Endodermal cell (in vitro differentiated cells): ENCODE measurements at regions not wholly inside any gene's neighbourhood (a gene's known extent, or its start where the extent isn't known, plus 50 kb on each side); places are given as distances from the start of the nearest gene placed in this dataset.

Experiments
- DNase-seq: peaks from one replicate; pipeline ENCODE4 v3.0.0-alpha.2; 2017
- H3K27ac ChIP-seq: 2 replicates; pipeline ENCODE4 v1.5.1; 2013; ENCODE audit warnings: mild to moderate bottlenecking, low read depth, low read length, moderate library complexity
- H3K27me3 ChIP-seq: 2 replicates; pipeline ENCODE4 v1.6.1; 2013; ENCODE audit warnings: mild to moderate bottlenecking, low read length, moderate library complexity; ENCODE audit not compliant: insufficient read depth, control insufficient read depth, poor library complexity, severe bottlenecking
- H3K36me3 ChIP-seq: 2 replicates; pipeline ENCODE4 v1.7.0; 2013; ENCODE audit warnings: mild to moderate bottlenecking, low read length, moderate library complexity; ENCODE audit not compliant: control insufficient read depth, insufficient read depth
- H3K4me1 ChIP-seq: one replicate; pipeline ENCODE4 v1.7.0; 2013; ENCODE audit warnings: low read length; ENCODE audit not compliant: control insufficient read depth, insufficient read depth
- H3K4me3 ChIP-seq: 2 replicates; pipeline ENCODE4 v1.5.1; 2013; ENCODE audit warnings: mild to moderate bottlenecking, low read length, moderate library complexity
- H3K9ac ChIP-seq: 2 replicates; pipeline ENCODE4 v1.6.1; 2013; ENCODE audit warnings: mild to moderate bottlenecking, low read length, moderate library complexity; ENCODE audit not compliant: poor library complexity, severe bottlenecking; ENCODE audit errors: extremely low read depth
- H3K9me3 ChIP-seq: 2 replicates; pipeline ENCODE4 v1.6.1; 2013; ENCODE audit warnings: mild to moderate bottlenecking, low read length, moderate library complexity; ENCODE audit not compliant: control insufficient read depth
- H3K27ac Mint-ChIP-seq: 2 replicates; pipeline ENCODE4 v1.8.0; 2020; ENCODE audit warnings: mixed read lengths
- H3K27me3 Mint-ChIP-seq: 2 replicates; pipeline ENCODE4 v1.8.0; 2021; ENCODE audit warnings: mild to moderate bottlenecking, mixed read lengths; ENCODE audit not compliant: insufficient read depth
- H3K36me3 Mint-ChIP-seq: 2 replicates; pipeline ENCODE4 v1.8.0; 2020; ENCODE audit warnings: low read depth, mixed read lengths
- H3K4me1 Mint-ChIP-seq: 2 replicates; pipeline ENCODE4 v1.8.0; 2020; ENCODE audit warnings: mixed read lengths
- H3K4me3 Mint-ChIP-seq: 2 replicates; pipeline ENCODE4 v1.8.0; 2020; ENCODE audit warnings: mild to moderate bottlenecking, moderate library complexity, mixed read lengths
- H3K9me3 Mint-ChIP-seq: 2 replicates; pipeline ENCODE4 v1.8.0; 2020; ENCODE audit warnings: mild to moderate bottlenecking, mixed read lengths
- CTCF ChIP-seq: fragments of 200-600 bp; sonication (generic); conservative IDR thresholded peaks from 2 replicates; pipeline ENCODE4 v1.5.0; 2021; ENCODE audit warnings: antibody characterized with exemption, mild to moderate bottlenecking
- WGBS, 2 experiments: methylation state at CpG; one replicate each; pipeline versions ENCODE4 v1.1.5 to v1.1.7; 2013; ENCODE audit warnings: missing lambda C conversion rate in 2 of 2, mixed read lengths in 1 of 2; ENCODE audit not compliant: insufficient coverage in 1 of 2, insufficient read length in 1 of 2; 5-methylcytosine and 5-hydroxymethylcytosine counted together

GRCh38 chr18:56240405-56240804, 398.0 kb downstream of the TXNL1 start:
- no peak overlapping the region for H3K9ac ChIP-seq
- DNase-seq = no peak
- 93 to 100% methylated on average over 3 of the region's 3 CpGs for WGBS, 2 experiments
- H3K4me3 Mint-ChIP-seq = no peak overlapping the region
- no peaks in the 10 kb centered on the region for H3K4me1 Mint-ChIP-seq
- no peak for TF ChIP-seq CTCF
- no peaks in the 10 kb centered on the region for H3K27me3 Mint-ChIP-seq
- H3K27ac Mint-ChIP-seq = no peak overlapping the region
- H3K9me3 Mint-ChIP-seq = peaks cover 20% of the 10 kb centered on the region
- H3K4me3 ChIP-seq = no peak overlapping the region
- H3K4me1 ChIP-seq = no peaks in the 10 kb centered on the region
- H3K27me3 ChIP-seq = no peaks in the 10 kb centered on the region
- H3K27ac ChIP-seq = no peak overlapping the region
- H3K36me3 ChIP-seq = no peaks in the 10 kb centered on the region
- H3K36me3 Mint-ChIP-seq = no peaks in the 10 kb centered on the region
- H3K9me3 ChIP-seq = peaks cover 9% of the 10 kb centered on the region

- Histone ChIP-seq H3K36me3 (no peaks in the 10 kb centered on the region), H3K27me3 (no peaks in the 10 kb centered on the region), H3K4me1 (no peaks in the 10 kb centered on the region), H3K9me3 (no peaks in the 10 kb centered on the region), H3K4me3 (no peak overlapping the region), H3K27ac (no peak overlapping the region), H3K9ac (no peak overlapping the region)
- Mint-ChIP-seq H3K4me1 (no peaks in the 10 kb centered on the region), H3K36me3 (no peaks in the 10 kb centered on the region), H3K27ac (no peak overlapping the region), H3K4me3 (no peak overlapping the region), H3K27me3 (no peaks in the 10 kb centered on the region), H3K9me3 (peaks cover 4% of the 10 kb centered on the region)
- no peak for DNase-seq
- peak; percentile 51 for TF ChIP-seq CTCF
- 93 to 100% methylated on average over 2 of the region's 3 CpGs for WGBS, 2 experiments
These were observed 399.8 kb downstream of the TXNL1 start for GRCh38 chr18:56238576-56238975.

GRCh38 chr18:56235481-56236013, 402.8 kb downstream of the TXNL1 start:
- H3K27me3 Mint-ChIP-seq = no peaks in the 10 kb centered on the region
- H3K27ac Mint-ChIP-seq = no peak overlapping the region
- no peak overlapping the region for H3K4me3 Mint-ChIP-seq

More at GRCh38 chr18:56235481-56236013, 402.8 kb downstream of the TXNL1 start:
- no peaks in the 10 kb centered on the region for H3K9me3 ChIP-seq
- TF ChIP-seq CTCF = no peak
- H3K27ac ChIP-seq = peak overlapping the region; percentile 94
- no peak overlapping the region for H3K9ac ChIP-seq
- no peaks in the 10 kb centered on the region for H3K36me3 ChIP-seq
- Mint-ChIP-seq H3K9me3 (peaks cover 2% of the 10 kb centered on the region), H3K4me1 (no peaks in the 10 kb centered on the region), H3K36me3 (no peaks in the 10 kb centered on the region)
- H3K4me1 ChIP-seq = no peaks in the 10 kb centered on the region
- H3K27me3 ChIP-seq = no peaks in the 10 kb centered on the region
- 57 to 84% methylated on average over 6 to 8 of the region's 8 CpGs for WGBS, 2 experiments
- no peak overlapping the region for H3K4me3 ChIP-seq
- DNase-seq = no peak
